ENCODE measurements at regions not wholly inside any gene's neighbourhood (a gene's known extent, or its start where the extent isn't known, plus 50 kb on each side); places are given as distances from the start of the nearest gene placed in this dataset.

- no peak for TF ChIP-seq CTCF (IDR thresholded peaks at IDR 0.05; ENCODE audit: insufficient read depth, low read length)
- no peak overlapping the region for H3K4me3 ChIP-seq (ENCODE audit: low read depth, low read length)
- no peak for DNase-seq (ENCODE audit: low read depth)
These were observed 50.3 kb upstream of the TOX3 start for GRCh38 chr16:52597073-52597771.

Measured in fibroblast of the aortic adventitia (primary cell).